Mesenteric fat pad (tissue), 1 donor: ENCODE measurements at regions not wholly inside any gene's neighbourhood (a gene's known extent, or its start where the extent isn't known, plus 50 kb on each side); places are given as distances from the start of the nearest gene placed in this dataset.
A peak's percentile ranks its signal among the peaks of the same experiment; 100 is the strongest.

Source experiments
- DNase-seq: peaks from one replicate; pipeline ENCODE4 v3.0.0-alpha.2; 2020; ENCODE audit warnings: low spot score
- donor health status: DM: yes; HTN: yes; CAD: no.

- DNase-seq = no peak
Measured at GRCh38 chr15:68871507-68871906, 50.8 kb upstream of the ANP32A start.

GRCh38 chr15:68874788-68875187 lies 54.1 kb upstream of the ANP32A start:
- DNase-seq = no peak

GRCh38 chr15:68875377-68876116 lies 54.8 kb upstream of the SPESP1 start:
- DNase-seq = peak; percentile 95

- no peak for DNase-seq
Measured at GRCh38 chr15:68877626-68878025, 52.7 kb upstream of the SPESP1 start.

GRCh38 chr15:68880382-68880781 lies 49.9 kb upstream of the SPESP1 start:
- DNase-seq = no peak
